GM19043 (cell line): ENCODE measurements at regions not wholly inside any gene's neighbourhood (a gene's known extent, or its start where the extent isn't known, plus 50 kb on each side); places are given as distances from the start of the nearest gene placed in this dataset.

Experiments used
- ATAC-seq: cut with Tn5 transposase; IDR thresholded peaks from one replicate; pipeline ENCODE4 v1.9.1; 2021; ENCODE audit warnings: low read depth; ENCODE audit not compliant: unreplicated experiment

- no peak for ATAC-seq
These were observed 293.5 kb downstream of the ASXL3 start for GRCh38 chr18:33871363-33872025.

- ATAC-seq, result no peak
These were observed 292.0 kb downstream of the ASXL3 start for GRCh38 chr18:33870059-33870458.

DNA sequence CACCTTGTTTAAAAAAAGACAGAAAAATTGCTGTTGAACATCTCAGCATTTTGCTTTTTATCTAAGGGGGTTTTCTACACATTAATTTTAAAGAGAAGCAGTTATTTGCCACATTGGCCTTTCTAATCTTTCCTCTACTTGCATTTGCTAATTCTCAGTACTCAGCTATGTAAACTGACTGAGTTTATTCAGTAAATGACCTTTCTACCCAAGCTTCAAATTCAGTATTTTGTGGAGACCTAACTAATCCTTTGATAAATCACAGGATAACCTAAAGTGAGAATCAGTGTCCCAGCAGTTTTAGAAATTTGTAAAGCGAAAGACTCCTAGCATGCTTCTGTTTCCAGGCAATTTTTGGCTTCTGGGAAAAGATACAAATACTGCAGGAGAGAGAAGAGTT lies 288.4 kb downstream of the ASXL3 start:
- no peak for ATAC-seq

DNA sequence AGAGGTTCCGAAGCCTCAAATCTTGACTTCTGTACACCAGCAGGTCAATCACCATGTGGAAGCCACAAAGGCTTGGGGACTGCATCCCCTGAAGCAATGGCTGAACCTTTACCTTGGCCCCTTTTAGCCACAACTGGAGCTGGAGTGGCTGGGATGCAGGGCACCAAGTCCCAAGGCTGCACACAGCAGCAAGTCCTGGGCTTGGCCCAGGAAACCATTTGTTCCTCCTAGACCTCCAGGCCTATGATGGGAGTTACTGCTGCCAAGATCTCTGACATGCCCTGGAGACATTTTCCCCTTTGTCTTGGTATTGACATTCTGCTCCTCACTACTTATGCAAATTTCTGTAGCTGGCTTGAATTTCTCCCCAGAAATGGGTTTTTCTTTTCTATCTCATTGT lies 285.9 kb downstream of the ASXL3 start:
- no peak for ATAC-seq

DNA sequence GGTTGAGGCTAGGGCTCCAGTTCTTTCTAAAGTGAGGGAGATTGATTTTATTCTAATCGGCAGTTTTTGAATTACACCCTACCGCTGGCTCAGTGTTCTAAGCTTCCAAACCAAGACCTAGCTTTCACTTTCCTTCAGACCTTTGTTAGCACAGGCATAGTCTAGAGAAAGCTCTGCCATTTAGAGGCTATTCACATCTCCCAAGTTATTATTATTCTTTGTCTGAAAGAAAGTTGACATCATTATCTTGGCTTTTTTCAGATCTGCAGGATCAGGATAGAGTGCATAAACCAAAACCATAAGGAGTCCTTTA lies 276.8 kb downstream of the ASXL3 start:
- ATAC-seq, result no peak

DNA sequence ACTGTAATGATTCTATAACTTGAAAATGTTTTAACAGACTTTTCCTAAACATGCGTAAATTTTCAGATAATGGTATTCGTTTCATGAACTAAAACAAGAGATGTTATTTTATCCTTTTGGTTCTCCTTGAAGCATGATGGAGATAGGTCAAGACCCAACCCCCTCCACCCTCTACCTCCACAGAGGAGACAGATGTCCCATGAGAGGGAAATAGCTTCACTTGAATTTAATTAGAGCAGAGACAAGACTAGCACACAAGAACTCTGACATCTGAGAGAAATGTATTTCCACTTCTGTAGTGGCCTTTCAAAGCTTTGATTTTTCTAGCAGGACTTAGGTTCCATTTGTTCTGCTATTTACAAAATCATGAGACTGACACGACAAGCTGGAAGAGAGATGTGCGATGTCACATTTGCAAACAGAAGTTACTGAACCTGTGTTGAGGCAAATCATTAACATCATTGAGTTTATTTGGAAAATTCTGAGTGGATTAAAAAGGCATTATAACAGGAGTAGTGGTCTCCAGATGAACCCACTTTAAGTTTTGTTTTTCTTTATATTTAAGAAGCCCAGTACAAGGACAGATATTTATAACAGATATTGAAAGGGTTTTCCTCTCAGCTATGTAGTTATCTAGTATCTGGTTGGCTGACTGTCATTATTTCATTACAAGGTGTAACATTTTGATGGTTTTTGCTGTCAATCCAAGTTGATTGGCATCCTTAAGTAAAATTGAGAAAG lies 276.2 kb downstream of the ASXL3 start:
- no peak for ATAC-seq

DNA sequence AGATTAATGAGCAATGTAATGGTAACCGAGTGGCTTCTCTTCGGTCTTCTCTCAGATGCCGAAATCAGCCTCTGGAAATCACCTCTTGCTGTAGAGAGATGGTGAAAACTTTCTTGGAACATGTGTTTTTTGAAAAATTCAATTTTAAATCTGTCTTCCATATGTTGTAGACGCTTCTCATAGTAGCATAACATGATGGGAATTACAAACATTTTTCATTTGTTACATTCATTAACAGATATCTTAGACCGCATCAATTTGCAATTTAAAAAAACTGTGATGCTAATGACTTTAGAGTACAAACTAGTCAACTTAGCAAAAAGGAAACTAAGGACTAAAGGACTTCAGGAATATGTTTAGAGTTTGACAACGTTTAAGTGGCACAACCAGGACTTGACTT lies 275.2 kb downstream of the ASXL3 start:
- ATAC-seq, result no peak

GRCh38 chr18:33851546-33852078 lies 273.6 kb downstream of the ASXL3 start:
- no peak for ATAC-seq

- no peak for ATAC-seq
These were observed 271.7 kb downstream of the ASXL3 start for GRCh38 chr18:33849731-33850130.

GRCh38 chr18:33844232-33844631 lies 266.2 kb downstream of the ASXL3 start:
- no peak for ATAC-seq

DNA sequence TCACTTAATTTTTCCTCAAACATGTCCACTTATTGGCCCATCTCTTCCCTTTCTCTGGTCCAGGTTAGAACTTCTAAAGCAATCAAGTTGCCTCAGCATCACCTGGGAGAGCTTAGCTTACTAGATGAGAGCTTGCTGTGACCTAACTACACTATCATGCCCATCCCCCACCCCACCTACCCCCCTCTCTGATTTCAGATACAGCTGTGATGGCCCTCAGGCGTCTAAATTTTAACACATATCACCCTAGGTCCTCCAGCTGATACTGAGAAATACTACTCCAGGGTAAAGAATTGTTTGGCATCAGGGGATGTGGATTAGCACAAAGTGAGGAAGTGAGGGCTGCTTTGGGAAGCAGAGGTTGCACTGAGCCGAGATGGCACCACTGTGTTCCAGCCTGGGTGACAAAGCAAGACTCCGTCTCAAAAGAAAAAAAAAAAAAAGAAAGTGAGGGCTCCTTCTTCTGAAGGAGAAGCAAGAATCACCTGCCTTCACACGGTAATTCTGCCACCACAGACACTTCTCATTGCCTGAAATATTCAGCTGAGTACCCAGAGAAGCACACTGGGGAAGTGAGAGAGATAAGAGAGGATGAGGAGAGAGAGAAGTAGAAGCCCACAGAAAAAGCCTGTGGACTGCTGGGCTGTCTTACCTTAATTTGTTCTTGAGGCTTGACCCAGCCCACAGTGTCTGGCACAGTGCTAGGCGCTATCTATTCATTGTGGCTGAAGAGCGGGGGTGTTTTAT lies 263.4 kb downstream of the ASXL3 start:
- ATAC-seq, result no peak

DNA sequence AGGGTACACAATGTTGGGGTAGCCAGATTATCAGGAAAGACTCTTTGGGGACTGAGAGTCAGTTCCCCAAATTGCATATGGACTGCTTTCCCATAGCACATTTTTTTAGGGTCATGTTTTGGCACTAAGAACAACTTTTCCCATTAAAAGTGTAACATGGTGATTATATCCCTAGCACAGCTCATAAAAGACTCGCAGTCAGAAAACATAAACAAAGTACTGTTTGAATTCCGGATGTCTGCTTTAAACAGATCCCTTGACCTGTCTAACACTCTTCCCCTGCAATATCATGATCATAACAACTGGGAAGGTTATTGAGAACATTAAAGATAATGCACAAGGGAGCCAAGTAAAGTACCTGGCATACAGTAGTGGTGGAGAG lies 262.2 kb downstream of the ASXL3 start:
- no peak for ATAC-seq

GRCh38 chr18:33839452-33840211 lies 261.6 kb downstream of the ASXL3 start:
- ATAC-seq, result peak; percentile 69

DNA sequence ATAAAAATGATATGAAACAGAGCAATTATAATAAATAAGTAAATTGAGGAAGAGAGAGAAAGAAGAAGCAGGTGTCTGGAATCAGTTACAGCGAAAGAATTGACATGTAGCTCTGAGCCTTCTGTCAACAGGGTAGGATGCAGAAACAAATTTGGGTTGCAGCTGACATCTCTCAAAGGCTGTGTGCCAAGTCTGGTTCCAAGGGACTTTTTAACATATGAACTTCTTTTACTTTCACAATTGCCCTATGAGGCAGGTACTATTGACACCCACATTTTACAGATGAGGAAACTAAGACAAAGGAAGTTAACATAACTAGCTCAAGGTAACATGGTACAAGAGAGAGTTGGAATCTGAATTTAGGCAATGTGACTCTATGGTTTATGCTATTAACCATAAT lies 260.0 kb downstream of the ASXL3 start:
- no peak for ATAC-seq

- no peak for ATAC-seq
These were observed 259.2 kb downstream of the ASXL3 start for GRCh38 chr18:33837191-33837590.

GRCh38 chr18:33836564-33836963 lies 258.5 kb downstream of the ASXL3 start:
- no peak for ATAC-seq

- no peak for ATAC-seq
These were observed 257.4 kb downstream of the ASXL3 start for GRCh38 chr18:33835419-33835818.

GRCh38 chr18:33833842-33834241 lies 255.8 kb downstream of the ASXL3 start:
- ATAC-seq, result no peak

DNA sequence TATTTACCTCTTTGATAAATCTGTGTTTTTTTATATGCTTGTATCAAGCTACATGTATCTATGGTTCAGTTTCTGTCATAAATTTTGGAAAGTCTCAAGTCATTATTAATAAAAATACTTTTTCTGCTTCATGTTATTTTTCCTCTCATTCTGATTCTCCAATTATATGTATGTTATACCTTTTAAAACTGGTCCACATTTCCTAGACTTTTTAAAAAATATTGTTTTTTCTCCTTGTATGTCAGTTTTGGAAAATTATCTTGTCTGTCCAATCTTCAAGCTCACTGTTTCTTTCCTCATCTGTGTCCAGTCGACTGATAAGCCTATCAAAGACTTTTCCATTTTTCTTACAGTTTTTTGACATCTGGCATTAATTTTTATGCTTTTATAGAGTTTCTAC lies 253.4 kb downstream of the ASXL3 start:
- no peak for ATAC-seq

DNA sequence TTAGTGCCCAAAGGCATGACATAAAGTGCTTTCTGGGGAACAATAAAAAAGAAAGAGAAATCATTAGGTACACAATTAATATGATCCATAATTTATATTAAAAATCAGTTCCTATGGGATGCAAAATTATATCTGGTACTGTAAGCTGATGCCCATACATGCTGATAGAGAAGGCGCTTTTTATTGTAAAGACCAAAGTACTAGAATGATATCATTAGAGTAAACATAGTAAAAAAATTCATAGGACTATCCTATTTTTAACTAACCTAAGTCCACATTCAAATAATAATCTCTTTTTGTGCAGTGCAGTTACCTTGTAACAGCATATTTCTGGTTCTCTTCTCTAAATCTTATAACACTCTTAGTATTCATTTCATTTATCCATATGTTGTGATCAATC lies 252.2 kb downstream of the ASXL3 start:
- no peak for ATAC-seq

- no peak for ATAC-seq
These were observed 250.9 kb downstream of the ASXL3 start for GRCh38 chr18:33828949-33829348.
